ENCODE measurements at regions not wholly inside any gene's neighbourhood (a gene's known extent, or its start where the extent isn't known, plus 50 kb on each side); places are given as distances from the start of the nearest gene placed in this dataset.

DNA sequence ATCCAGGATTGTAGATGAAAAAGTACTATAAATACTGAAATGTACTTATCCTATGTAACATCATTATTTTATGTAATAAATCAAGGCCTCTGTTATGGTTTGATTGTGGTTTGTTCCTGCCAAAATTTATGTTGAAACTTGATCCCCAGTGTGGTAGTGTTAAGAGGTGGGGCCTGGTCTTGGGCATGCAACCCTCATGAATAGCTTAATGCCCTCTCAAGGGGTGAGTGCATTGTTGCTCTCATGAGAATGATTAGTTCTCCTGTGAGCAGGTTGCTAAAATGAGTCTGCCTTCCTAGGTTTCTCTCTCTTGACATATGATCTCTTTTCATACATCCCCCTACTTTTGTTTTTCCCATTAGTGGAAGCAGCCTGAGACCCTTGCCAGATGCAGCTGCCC is 915.4 kb downstream of the TSN start:
- TF ChIP-seq FOXP2 (optimal IDR thresholded peaks at IDR 0.05; ENCODE audit: borderline replicate concordance, extremely low read depth, extremely low read length, insufficient read depth) (no peak), POLR2AphosphoS5 (IDR thresholded peaks at IDR 0.05; ENCODE audit: low read depth, low read length) (no peak), TAF1 (IDR thresholded peaks at IDR 0.05; ENCODE audit: borderline replicate concordance, insufficient read depth, low read length) (no peak), REST (IDR thresholded peaks at IDR 0.05; ENCODE audit: insufficient read depth in 1 of 2, low read depth in 2 of 2, low read length in 2 of 2) (no peak), SIN3A (IDR thresholded peaks at IDR 0.05; ENCODE audit: borderline replicate concordance, insufficient read depth, low read length) (no peak)

DNA sequence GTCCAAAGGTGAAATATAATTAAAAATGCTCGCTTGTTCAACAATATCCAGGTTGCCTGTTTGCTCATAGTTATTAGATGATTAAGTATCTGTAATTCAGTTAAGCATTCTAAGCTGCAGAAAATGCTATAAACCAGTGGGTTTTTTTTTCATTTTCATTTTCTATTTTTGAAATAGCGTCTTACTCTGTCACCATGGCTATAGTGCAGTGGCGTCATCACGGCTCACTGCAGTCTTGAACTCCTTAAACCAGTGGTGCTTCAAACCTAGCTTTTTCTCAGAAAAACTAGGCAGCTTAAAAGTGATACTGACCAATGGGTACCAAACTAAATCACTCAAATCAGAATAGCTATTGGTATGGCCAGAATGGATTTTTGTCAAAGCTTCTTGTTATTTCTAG is 925.2 kb downstream of the TSN start:
- TF ChIP-seq POLR2AphosphoS5 (IDR thresholded peaks at IDR 0.05; ENCODE audit: low read depth, low read length), result no peak
- TF ChIP-seq REST (IDR thresholded peaks at IDR 0.05; ENCODE audit: insufficient read depth in 1 of 2, low read depth in 2 of 2, low read length in 2 of 2), result no peak
- TF ChIP-seq SIN3A (IDR thresholded peaks at IDR 0.05; ENCODE audit: borderline replicate concordance, insufficient read depth, low read length), result no peak
- TF ChIP-seq FOXP2 (optimal IDR thresholded peaks at IDR 0.05; ENCODE audit: borderline replicate concordance, extremely low read depth, extremely low read length, insufficient read depth), result no peak
- TF ChIP-seq TAF1 (IDR thresholded peaks at IDR 0.05; ENCODE audit: borderline replicate concordance, insufficient read depth, low read length), result no peak

DNA sequence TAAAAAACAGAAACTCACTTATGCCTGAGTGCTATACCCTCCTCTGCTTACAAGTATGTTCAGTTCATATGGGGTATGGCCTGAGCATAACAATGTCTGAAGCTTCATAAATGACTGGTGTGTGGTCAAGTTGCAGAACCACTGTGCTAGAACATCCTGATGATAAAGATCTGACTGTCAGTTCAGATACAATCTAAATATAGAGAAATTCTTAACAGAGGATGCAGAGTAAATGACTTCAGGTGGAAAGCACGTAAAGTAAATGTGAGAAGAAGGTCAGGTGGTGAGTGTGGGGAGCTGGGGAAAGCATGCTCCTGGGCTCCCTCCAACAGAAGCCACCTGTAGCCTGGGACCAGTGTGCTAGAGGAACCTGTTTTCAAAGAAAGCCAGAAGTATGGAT is 926.2 kb downstream of the TSN start:
- no peak for TF ChIP-seq TAF1 (IDR thresholded peaks at IDR 0.05; ENCODE audit: borderline replicate concordance, insufficient read depth, low read length)
- no peak for TF ChIP-seq SIN3A (IDR thresholded peaks at IDR 0.05; ENCODE audit: borderline replicate concordance, insufficient read depth, low read length)
- no peak for TF ChIP-seq FOXP2 (optimal IDR thresholded peaks at IDR 0.05; ENCODE audit: borderline replicate concordance, extremely low read depth, extremely low read length, insufficient read depth)
- TF ChIP-seq POLR2AphosphoS5 (IDR thresholded peaks at IDR 0.05; ENCODE audit: low read depth, low read length), result no peak
- TF ChIP-seq REST (IDR thresholded peaks at IDR 0.05; ENCODE audit: insufficient read depth in 1 of 2, low read depth in 2 of 2, low read length in 2 of 2), result no peak

GRCh38 chr2:122682356-122682755 is 926.9 kb downstream of the TSN start:
- no peak for TF ChIP-seq TAF1 (IDR thresholded peaks at IDR 0.05; ENCODE audit: borderline replicate concordance, insufficient read depth, low read length)
- no peak for TF ChIP-seq SIN3A (IDR thresholded peaks at IDR 0.05; ENCODE audit: borderline replicate concordance, insufficient read depth, low read length)
- TF ChIP-seq REST (IDR thresholded peaks at IDR 0.05; ENCODE audit: insufficient read depth in 1 of 2, low read depth in 2 of 2, low read length in 2 of 2), result no peak
- no peak for TF ChIP-seq POLR2AphosphoS5 (IDR thresholded peaks at IDR 0.05; ENCODE audit: low read depth, low read length)
- TF ChIP-seq FOXP2 (optimal IDR thresholded peaks at IDR 0.05; ENCODE audit: borderline replicate concordance, extremely low read depth, extremely low read length, insufficient read depth), result no peak

- no peak for TF ChIP-seq POLR2AphosphoS5 (IDR thresholded peaks at IDR 0.05; ENCODE audit: low read depth, low read length)
- TF ChIP-seq SIN3A (IDR thresholded peaks at IDR 0.05; ENCODE audit: borderline replicate concordance, insufficient read depth, low read length), result no peak
- TF ChIP-seq TAF1 (IDR thresholded peaks at IDR 0.05; ENCODE audit: borderline replicate concordance, insufficient read depth, low read length), result no peak
- TF ChIP-seq REST (IDR thresholded peaks at IDR 0.05; ENCODE audit: insufficient read depth in 1 of 2, low read depth in 2 of 2, low read length in 2 of 2), result no peak
- TF ChIP-seq FOXP2 (optimal IDR thresholded peaks at IDR 0.05; ENCODE audit: borderline replicate concordance, extremely low read depth, extremely low read length, insufficient read depth), result no peak
Measured at GRCh38 chr2:122683018-122683417, 927.6 kb downstream of the TSN start.

Data from PFSK-1 (cell line).